ENCODE measurements at regions not wholly inside any gene's neighbourhood (a gene's known extent, or its start where the extent isn't known, plus 50 kb on each side); places are given as distances from the start of the nearest gene placed in this dataset.

- no peaks in the 10 kb centered on the region for H3K27me3 Mint-ChIP-seq
- H3K9me3 Mint-ChIP-seq = peaks cover 0 to 16% (median 0%) of the 10 kb centered on the region in 11 donors
- Histone ChIP-seq H3K27ac (ENCODE audit: low read depth, low read length) (no peak overlapping the region), H3K36me3 (ENCODE audit: control insufficient read depth in 2 of 3, insufficient read depth in 3 of 3, low read length in 3 of 3) (no peaks in the 10 kb centered on the region), H3K4me1 (ENCODE audit: control insufficient read depth in 2 of 2, insufficient read depth in 2 of 2, low read length in 2 of 2) (no peaks in the 10 kb centered on the region), H3K9me3 (ENCODE audit: control insufficient read depth in 2 of 3, low read length in 3 of 3) (no peaks in the 10 kb centered on the region), H3K4me3 (ENCODE audit: low read length) (no peak overlapping the region), H3K27me3 (ENCODE audit: control insufficient read depth in 2 of 2, insufficient read depth in 2 of 2, low read length in 2 of 2) (no peaks in the 10 kb centered on the region)
- no peaks in the 10 kb centered on the region for H3K36me3 Mint-ChIP-seq
- ChIA-PET POLR2A (no interaction called here), CTCF (no interaction called here)
- no peak overlapping the region for H3K27ac Mint-ChIP-seq
- no peak for ATAC-seq
- DNase-seq = no peak
- H3K4me1 Mint-ChIP-seq = no peaks in the 10 kb centered on the region
- no peak overlapping the region for H3K4me3 Mint-ChIP-seq
- intact Hi-C loops (cut with micrococcal nuclease) = no loop called here
These were observed 238.7 kb upstream of the SNX7 start for GRCh38 chr1:98422816-98423215.

- Histone ChIP-seq H3K27ac (ENCODE audit: low read depth, low read length) (no peak overlapping the region), H3K4me1 (ENCODE audit: control insufficient read depth in 2 of 2, insufficient read depth in 2 of 2, low read length in 2 of 2) (no peaks in the 10 kb centered on the region), H3K36me3 (ENCODE audit: control insufficient read depth in 2 of 3, insufficient read depth in 3 of 3, low read length in 3 of 3) (no peaks in the 10 kb centered on the region), H3K27me3 (ENCODE audit: control insufficient read depth in 2 of 2, insufficient read depth in 2 of 2, low read length in 2 of 2) (no peaks in the 10 kb centered on the region), H3K9me3 (ENCODE audit: control insufficient read depth in 2 of 3, low read length in 3 of 3) (no peaks in the 10 kb centered on the region), H3K4me3 (ENCODE audit: low read length) (no peak overlapping the region)
- POLR2A ChIA-PET = no interaction called here
- no peak overlapping the region for H3K4me3 Mint-ChIP-seq
- intact Hi-C loops (cut with micrococcal nuclease) = no loop called here
- DNase-seq (no peak), ATAC-seq (no peak)
- CTCF ChIA-PET = no interaction called here
- H3K27ac Mint-ChIP-seq = no peak overlapping the region
- no peaks in the 10 kb centered on the region for H3K4me1 Mint-ChIP-seq
- H3K36me3 Mint-ChIP-seq = no peaks in the 10 kb centered on the region
- no peaks in the 10 kb centered on the region for H3K27me3 Mint-ChIP-seq
- H3K9me3 Mint-ChIP-seq = peaks cover 0 to 13% (median 0%) of the 10 kb centered on the region in 11 donors
These were observed 240.5 kb upstream of the SNX7 start for GRCh38 chr1:98421085-98421435.

- H3K27me3 Mint-ChIP-seq = peaks cover 0 to 2% (median 0%) of the 10 kb centered on the region in 5 donors
- Histone ChIP-seq H3K4me3 (ENCODE audit: low read length) (no peak overlapping the region), H3K4me1 (ENCODE audit: control insufficient read depth in 2 of 2, insufficient read depth in 2 of 2, low read length in 2 of 2) (no peaks in the 10 kb centered on the region), H3K36me3 (ENCODE audit: control insufficient read depth in 2 of 3, insufficient read depth in 3 of 3, low read length in 3 of 3) (no peaks in the 10 kb centered on the region), H3K9me3 (ENCODE audit: control insufficient read depth in 2 of 3, low read length in 3 of 3) (no peaks in the 10 kb centered on the region), H3K27ac (ENCODE audit: low read depth, low read length) (no peak overlapping the region), H3K27me3 (ENCODE audit: control insufficient read depth in 2 of 2, insufficient read depth in 2 of 2, low read length in 2 of 2) (no peaks in the 10 kb centered on the region)
- H3K4me3 Mint-ChIP-seq = no peak overlapping the region
- DNase-seq (no peak), ATAC-seq (no peak)
- no peak overlapping the region for H3K27ac Mint-ChIP-seq
- intact Hi-C loops (cut with micrococcal nuclease) = no loop called here
- H3K4me1 Mint-ChIP-seq = no peaks in the 10 kb centered on the region
- ChIA-PET POLR2A (no interaction called here), CTCF (no interaction called here)
- H3K36me3 Mint-ChIP-seq = no peaks in the 10 kb centered on the region
- H3K9me3 Mint-ChIP-seq = peaks cover 0 to 13% (median 0%) of the 10 kb centered on the region in 11 donors
These were observed 241.0 kb upstream of the SNX7 start for GRCh38 chr1:98420376-98421084.

GRCh38 chr1:98417820-98418219, 243.7 kb upstream of the SNX7 start:
- no peak for DNase-seq
- peaks cover 0 to 7% (median 0%) of the 10 kb centered on the region in 11 donors for H3K9me3 Mint-ChIP-seq
- POLR2A ChIA-PET = no interaction called here
- peaks cover 0 to 6% (median 0%) of the 10 kb centered on the region in 5 donors for H3K27me3 Mint-ChIP-seq
- H3K4me1 ChIP-seq (ENCODE audit: control insufficient read depth in 2 of 2, insufficient read depth in 2 of 2, low read length in 2 of 2) = no peaks in the 10 kb centered on the region
- no peaks in the 10 kb centered on the region for H3K4me1 Mint-ChIP-seq
- intact Hi-C loops (cut with micrococcal nuclease) = no loop called here
- H3K9me3 ChIP-seq (ENCODE audit: control insufficient read depth in 2 of 3, low read length in 3 of 3) = no peaks in the 10 kb centered on the region
- no peak overlapping the region for H3K27ac ChIP-seq (ENCODE audit: low read depth, low read length)
- no peaks in the 10 kb centered on the region for H3K36me3 Mint-ChIP-seq
- H3K4me3 ChIP-seq (ENCODE audit: low read length) = no peak overlapping the region
- H3K4me3 Mint-ChIP-seq = no peak overlapping the region
- H3K36me3 ChIP-seq (ENCODE audit: control insufficient read depth in 2 of 3, insufficient read depth in 3 of 3, low read length in 3 of 3) = no peaks in the 10 kb centered on the region
- CTCF ChIA-PET = no interaction called here
- no peaks in the 10 kb centered on the region for H3K27me3 ChIP-seq (ENCODE audit: control insufficient read depth in 2 of 2, insufficient read depth in 2 of 2, low read length in 2 of 2)
- no peak for ATAC-seq
- H3K27ac Mint-ChIP-seq = no peak overlapping the region

- CTCF ChIA-PET = interaction anchor here (0.7 kb wide), 1 partner anchor 156 kb away, joined by 3 read pairs; no protein-coding TSS in a partner anchor
- no peaks in the 10 kb centered on the region for H3K36me3 ChIP-seq (ENCODE audit: control insufficient read depth in 2 of 3, insufficient read depth in 3 of 3, low read length in 3 of 3)
- DNase-seq (no peak), ATAC-seq (no peak)
- Mint-ChIP-seq H3K9me3 (peaks cover 0 to 11% (median 3%) of the 10 kb centered on the region in 11 donors), H3K4me3 (no peak overlapping the region), H3K36me3 (no peaks in the 10 kb centered on the region), H3K4me1 (peaks cover 0 to 11% (median 0%) of the 10 kb centered on the region in 7 donors), H3K27me3 (peaks cover 0 to under 1% (median 0%) of the 10 kb centered on the region in 5 donors), H3K27ac (no peak overlapping the region)
- H3K9me3 ChIP-seq (ENCODE audit: control insufficient read depth in 2 of 3, low read length in 3 of 3) = no peaks in the 10 kb centered on the region
- no peak overlapping the region for H3K4me3 ChIP-seq (ENCODE audit: low read length)
- POLR2A ChIA-PET = no interaction called here
- H3K27me3 ChIP-seq (ENCODE audit: control insufficient read depth in 2 of 2, insufficient read depth in 2 of 2, low read length in 2 of 2) = no peaks in the 10 kb centered on the region
- H3K4me1 ChIP-seq (ENCODE audit: control insufficient read depth in 2 of 2, insufficient read depth in 2 of 2, low read length in 2 of 2) = no peaks in the 10 kb centered on the region
- no peak overlapping the region for H3K27ac ChIP-seq (ENCODE audit: low read depth, low read length)
- intact Hi-C loops (cut with micrococcal nuclease) = no loop called here
These were observed 251.4 kb upstream of the SNX7 start for GRCh38 chr1:98410082-98410481.

GRCh38 chr1:98406352-98407088, 255.0 kb upstream of the SNX7 start:
- no peaks in the 10 kb centered on the region for H3K9me3 ChIP-seq (ENCODE audit: control insufficient read depth in 2 of 3, low read length in 3 of 3)
- POLR2A ChIA-PET = no interaction called here
- H3K27me3 ChIP-seq (ENCODE audit: control insufficient read depth in 2 of 2, insufficient read depth in 2 of 2, low read length in 2 of 2) = no peaks in the 10 kb centered on the region
- H3K36me3 Mint-ChIP-seq = no peaks in the 10 kb centered on the region
- H3K27me3 Mint-ChIP-seq = no peaks in the 10 kb centered on the region
- H3K9me3 Mint-ChIP-seq = peaks cover 0 to 2% (median 0%) of the 10 kb centered on the region in 11 donors
- no peaks in the 10 kb centered on the region for H3K36me3 ChIP-seq (ENCODE audit: control insufficient read depth in 2 of 3, insufficient read depth in 3 of 3, low read length in 3 of 3)
- H3K4me3 Mint-ChIP-seq = no peak overlapping the region
- no peak overlapping the region for H3K27ac Mint-ChIP-seq
- ATAC-seq = no peak
- no peak overlapping the region for H3K4me3 ChIP-seq (ENCODE audit: low read length)
- peaks cover 0 to 37% (median 0%) of the 10 kb centered on the region in 7 donors for H3K4me1 Mint-ChIP-seq
- H3K27ac ChIP-seq (ENCODE audit: low read depth, low read length) = no peak overlapping the region
- intact Hi-C loops (cut with micrococcal nuclease) = loop anchor here in 1 of 2 donors (10.0 kb wide), 1 partner anchor 1682 kb away; the partner anchor contains the start of gene PTBP2
- CTCF ChIA-PET = no interaction called here
- no peak for DNase-seq
- no peaks in the 10 kb centered on the region for H3K4me1 ChIP-seq (ENCODE audit: control insufficient read depth in 2 of 2, insufficient read depth in 2 of 2, low read length in 2 of 2)

Measured in naive thymus-derived CD4-positive, alpha-beta T cell (primary cell).